ENCODE measurements at regions not wholly inside any gene's neighbourhood (a gene's known extent, or its start where the extent isn't known, plus 50 kb on each side); places are given as distances from the start of the nearest gene placed in this dataset.
"Not testable (repeated sequence)": the region's sequence is repeated elsewhere in the genome, so short reads cannot be mapped to it uniquely, and the experiment has no call there.

DNA sequence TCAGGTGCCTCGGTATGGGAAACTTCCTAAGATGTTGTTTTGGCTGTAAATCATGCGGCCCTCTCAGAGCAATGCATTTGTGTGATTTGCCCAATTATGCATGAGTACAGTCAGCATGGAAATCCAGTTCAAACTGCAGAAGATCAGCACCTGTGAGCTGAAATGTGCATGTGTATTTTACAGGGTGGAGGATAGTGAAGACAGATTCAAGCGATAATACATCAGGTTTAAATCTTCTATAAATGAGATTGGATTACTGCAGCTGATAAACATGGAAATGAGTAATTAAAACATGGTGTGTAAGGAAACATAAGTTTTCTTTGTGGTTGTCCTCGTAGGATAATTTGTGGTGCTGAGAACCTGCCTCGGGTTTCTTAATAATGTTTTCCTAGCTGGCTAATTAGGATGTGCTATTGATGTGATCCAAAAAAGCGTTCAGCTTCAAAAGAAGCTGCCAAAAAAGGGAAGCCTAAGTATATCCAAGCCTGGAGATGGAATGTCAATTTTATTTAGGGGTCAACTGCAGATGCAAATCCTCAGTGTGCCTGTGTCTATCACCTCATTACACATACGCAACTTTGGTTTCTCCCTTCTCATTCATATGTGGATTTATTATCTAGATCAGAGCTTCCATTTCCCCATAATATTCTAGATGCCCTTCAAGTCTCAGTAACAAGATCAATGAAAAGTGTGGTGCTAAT is 117.1 kb upstream of the CCDC28A start:
- no peak for DNase-seq (ENCODE audit: low spot score)

DNA sequence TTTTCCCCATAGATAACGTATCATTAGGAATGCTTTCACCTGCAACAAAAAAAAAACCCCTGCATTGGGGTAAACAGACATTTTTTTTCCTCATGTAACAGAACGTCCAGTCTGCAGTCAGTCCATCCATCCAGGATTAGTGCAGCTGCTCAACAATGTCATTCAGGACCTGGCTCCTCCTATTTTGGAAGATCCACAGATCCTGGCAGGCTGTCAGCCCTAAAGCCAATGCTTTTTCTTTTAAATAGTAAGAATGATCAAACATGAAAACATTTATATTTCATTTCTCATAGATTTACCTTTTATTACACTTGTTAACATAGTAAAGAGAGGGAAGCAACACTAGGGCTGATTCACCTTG is 116.5 kb upstream of the CCDC28A start:
- no peak for DNase-seq (ENCODE audit: low spot score)

DNA sequence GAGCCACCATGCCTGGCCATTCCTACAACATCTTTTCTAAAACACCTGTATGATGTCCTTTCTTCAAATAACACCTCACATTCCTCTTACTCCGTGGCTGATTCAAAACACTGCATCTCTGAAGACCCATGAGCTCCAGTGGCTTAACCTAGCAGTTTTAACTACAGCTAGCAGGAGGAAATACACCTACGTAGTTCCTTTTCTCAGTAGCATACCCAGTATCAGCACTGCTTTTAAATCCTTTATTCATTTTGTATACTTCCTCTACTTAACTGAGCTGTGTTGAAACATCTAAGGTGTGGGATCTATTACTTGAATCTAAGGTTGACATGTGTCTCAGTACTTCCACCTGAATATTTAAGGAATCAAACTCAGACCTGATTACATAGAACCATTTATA is 113.6 kb upstream of the CCDC28A start:
- DNase-seq (ENCODE audit: low spot score), result no peak

- no peak for DNase-seq (ENCODE audit: low spot score)
These were observed 111.1 kb upstream of the CCDC28A start for GRCh38 chr6:138662471-138662870.

GRCh38 chr6:138663892-138664291 is 109.7 kb upstream of the CCDC28A start:
- no peak for DNase-seq (ENCODE audit: low spot score)

DNA sequence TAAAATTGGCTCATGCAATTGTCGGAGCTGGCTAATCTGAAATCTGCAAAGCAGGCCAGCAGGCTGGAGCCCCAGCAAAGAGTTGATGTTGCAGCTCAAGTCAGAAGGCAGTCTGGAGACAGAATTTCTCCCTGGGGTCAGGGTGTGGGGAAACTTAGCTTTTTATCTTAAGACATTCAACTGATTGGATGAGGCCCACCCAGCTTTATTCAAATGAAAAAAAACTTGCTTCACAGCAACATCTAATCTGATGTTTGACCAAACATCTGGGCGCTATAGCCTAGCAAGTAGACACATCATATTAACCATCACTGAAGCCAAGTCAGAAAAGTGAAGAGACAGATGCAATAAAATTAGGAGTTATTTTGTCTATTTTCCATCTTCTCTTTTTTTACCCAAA is 108.8 kb upstream of the CCDC28A start:
- no peak for DNase-seq (ENCODE audit: low spot score)

DNA sequence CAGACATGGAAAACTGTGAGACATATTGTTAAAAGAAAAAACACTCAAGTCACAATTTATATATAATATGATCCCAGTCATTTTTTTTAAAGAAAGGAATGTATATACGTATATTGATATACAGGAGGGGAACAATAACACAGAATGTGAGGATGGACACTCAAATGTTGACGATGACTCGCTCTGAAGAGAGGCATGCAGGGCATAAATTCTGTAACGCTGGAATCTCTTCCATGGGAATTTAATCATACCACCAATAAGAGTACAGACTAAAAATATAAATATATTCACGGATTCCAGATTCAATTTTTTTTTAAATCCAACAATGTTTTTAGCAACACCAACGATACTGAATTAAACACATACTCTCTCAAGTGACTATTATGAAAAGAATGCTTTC is 106.9 kb upstream of the CCDC28A start:
- DNase-seq (ENCODE audit: low spot score), result no peak

- DNase-seq (ENCODE audit: low spot score), result no peak
These were observed 106.2 kb upstream of the CCDC28A start for GRCh38 chr6:138667408-138667807.

- DNase-seq (ENCODE audit: low spot score), result no peak
These were observed 102.2 kb upstream of the CCDC28A start for GRCh38 chr6:138671351-138671750.

- no peak for DNase-seq (ENCODE audit: low spot score)
These were observed 100.1 kb upstream of the CCDC28A start for GRCh38 chr6:138673346-138674014.

DNA sequence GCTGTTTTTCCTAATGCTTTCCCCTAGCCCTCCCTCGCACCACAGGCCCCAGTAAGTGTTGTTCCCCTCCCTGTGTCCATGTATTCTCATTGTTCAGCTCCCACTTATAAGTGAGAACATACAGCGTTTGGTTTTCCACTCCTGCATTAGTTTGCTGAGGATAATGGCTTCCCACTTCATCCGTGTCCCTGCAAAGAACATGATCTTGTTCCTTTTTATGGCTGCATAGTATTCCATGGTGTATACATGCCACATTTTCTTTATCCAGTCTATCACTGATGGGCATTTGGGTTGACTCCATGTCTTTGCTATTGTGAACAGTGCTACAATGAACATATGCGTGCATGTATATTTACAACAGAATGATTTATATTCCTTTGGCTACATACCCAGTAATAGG is 99.1 kb upstream of the CCDC28A start:
- DNase-seq (ENCODE audit: low spot score), result not testable (repeated sequence)

GRCh38 chr6:138677538-138677937 is 96.0 kb upstream of the CCDC28A start:
- DNase-seq (ENCODE audit: low spot score), result no peak

DNA sequence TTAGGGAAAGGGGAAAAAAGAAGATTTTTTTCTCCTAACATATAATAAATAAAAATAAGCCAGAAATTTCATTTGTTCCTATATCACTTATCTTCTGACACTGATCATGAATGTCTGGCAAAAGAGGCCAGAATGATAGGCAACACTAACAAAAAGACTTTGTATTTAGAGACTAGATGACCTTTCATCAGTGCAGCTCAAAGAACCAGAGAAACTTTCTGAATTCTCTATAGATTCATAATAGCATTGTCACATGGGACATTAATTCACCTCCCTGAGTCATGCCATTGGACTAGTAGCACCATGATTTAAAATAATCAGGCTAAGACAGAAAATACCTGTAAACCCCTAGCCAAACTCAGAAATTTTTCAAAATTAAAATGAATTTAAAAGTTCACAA is 95.4 kb upstream of the CCDC28A start:
- no peak for DNase-seq (ENCODE audit: low spot score)

- no peak for DNase-seq (ENCODE audit: low spot score)
These were observed 93.5 kb upstream of the CCDC28A start for GRCh38 chr6:138680085-138680484.

DNA sequence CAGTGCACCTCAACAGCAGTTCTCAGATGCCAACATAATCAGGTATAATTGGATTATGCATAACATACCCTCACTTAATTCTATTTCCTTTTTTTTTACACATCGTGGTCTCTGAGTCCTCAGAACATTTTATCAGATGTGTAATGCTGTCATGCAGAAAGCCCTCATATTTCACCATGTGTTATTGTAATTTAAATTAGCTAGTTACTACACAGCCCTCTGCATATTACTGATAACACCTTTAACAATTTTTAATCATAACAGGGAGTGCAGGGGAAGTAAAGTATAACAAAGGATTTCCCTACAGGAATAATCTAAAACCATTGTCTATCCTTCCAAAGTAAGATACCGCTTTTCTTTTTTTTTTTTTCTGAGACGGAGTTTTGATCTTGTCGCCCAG is 91.9 kb upstream of the CCDC28A start:
- DNase-seq (ENCODE audit: low spot score), result no peak

DNA sequence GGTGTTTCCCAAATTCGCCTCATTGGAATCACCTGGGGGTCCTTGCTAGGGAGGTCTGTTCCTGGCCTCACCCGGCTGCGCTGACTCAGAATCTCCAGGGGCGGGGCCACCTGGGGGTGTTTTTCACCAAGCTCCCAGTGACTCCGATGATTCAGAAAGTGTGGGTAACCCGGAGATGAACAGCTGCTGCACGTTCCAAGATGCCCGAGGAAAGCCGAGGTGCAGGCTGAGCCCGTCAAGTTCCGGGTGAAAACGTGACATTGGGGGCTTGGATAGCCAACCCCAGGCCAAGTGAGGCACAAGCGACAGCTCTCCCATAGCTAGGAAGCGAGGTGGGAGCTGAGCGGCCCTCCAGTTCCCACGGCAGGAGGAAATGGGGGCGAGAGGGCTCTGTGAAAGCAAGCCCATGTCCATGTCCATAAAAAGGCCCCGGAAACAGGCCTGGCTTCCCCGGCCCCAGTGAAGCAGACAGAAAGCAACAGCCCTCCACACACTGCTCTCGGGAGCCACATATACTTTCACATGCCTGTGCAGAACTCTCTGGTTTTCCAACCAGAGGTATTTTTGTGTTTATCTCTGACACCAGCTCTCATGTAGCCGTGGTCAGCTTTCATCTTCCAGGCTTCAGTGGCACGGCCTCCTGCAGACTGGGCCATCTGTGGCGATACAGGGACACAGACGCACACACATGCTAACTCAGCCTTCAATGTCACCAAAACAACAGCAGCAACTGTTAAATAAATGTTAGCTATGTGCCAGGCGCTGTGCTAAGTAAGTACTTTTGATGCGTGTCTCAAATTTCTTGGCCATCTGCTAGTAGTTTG is 90.7 kb upstream of the CCDC28A start:
- no peak for DNase-seq (ENCODE audit: low spot score)

- DNase-seq (ENCODE audit: low spot score), result no peak
These were observed 88.3 kb upstream of the CCDC28A start for GRCh38 chr6:138685257-138685656.

DNA sequence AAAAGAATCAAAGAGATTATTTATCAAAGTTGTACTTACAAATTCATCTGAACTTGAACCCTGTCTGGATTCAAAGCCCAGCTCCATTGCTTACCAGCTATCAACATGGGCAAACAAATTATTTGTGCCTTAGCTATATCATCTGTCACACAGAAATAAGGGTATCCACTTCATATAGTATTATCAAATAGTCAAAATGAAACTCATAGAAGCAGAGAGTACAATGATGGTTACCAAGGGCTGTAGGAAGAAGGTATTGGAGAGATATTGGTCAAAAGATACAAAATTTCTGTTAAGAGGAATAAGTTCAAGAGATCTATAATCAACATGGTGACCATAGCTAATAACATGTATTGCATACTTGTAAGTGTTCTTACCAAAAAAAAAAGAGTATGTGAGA is 87.8 kb upstream of the CCDC28A start:
- DNase-seq (ENCODE audit: low spot score), result no peak

DNA sequence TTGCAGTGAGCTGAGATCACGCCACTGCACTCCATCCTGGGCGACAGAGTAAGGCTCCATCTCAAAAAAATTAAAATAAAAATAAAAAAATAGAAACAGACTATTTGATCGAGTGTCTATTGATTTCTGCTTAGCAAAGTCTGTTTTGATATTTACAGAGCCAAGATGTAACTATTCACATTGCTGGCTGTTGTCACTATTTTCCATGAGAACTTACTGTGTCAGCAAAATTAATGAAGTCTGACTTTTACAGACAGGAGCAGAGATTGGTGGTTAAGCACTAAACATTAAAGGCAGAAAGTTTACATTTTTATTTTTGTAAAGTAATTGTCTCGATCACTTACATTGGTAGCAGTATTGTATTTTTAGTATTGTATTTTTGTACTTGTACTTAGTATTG is 85.0 kb upstream of the CCDC28A start:
- DNase-seq (ENCODE audit: low spot score), result no peak

DNA sequence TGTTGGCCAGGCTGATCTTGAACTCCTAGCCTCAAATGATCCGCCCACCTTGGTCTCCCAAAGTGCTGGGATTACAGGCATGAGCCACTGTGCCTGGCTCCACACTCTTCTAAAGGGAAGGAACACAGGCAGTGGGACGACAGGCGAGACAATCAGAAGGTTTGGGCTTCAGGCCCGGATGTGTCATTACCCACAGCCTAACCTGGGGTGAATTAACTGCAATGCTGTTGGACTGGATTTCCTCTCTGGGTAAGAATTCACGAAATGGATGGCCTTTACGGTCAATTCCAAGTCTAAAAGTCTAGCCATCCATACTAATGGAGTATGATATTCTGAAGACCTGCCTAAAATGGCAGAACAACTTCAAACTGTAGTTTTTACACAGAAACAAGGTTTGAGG is 83.7 kb upstream of the CCDC28A start:
- no peak for DNase-seq (ENCODE audit: low spot score)

GRCh38 chr6:138690975-138691594 is 82.5 kb upstream of the CCDC28A start:
- DNase-seq (ENCODE audit: low spot score), result no peak

- DNase-seq (ENCODE audit: low spot score), result no peak
These were observed 81.9 kb upstream of the CCDC28A start for GRCh38 chr6:138691595-138692057.
